Right cardiac atrium (tissue), 5 donors: ENCODE measurements at regions not wholly inside any gene's neighbourhood (a gene's known extent, or its start where the extent isn't known, plus 50 kb on each side); places are given as distances from the start of the nearest gene placed in this dataset.

Experiments used
- ATAC-seq, 2 donors: fragments of 200-7000 bp; cut with Tn5 transposase; one replicate each; pipeline versions ENCODE4 v1.8.0 to v1.9.1; 2020; ENCODE audit warnings: moderate library complexity in 2 of 2, mild to moderate bottlenecking in 1 of 2
- DNase-seq, 3 donors: peaks; one replicate each; pipeline ENCODE4 v3.0.0-alpha.2; 2020
- H3K27ac ChIP-seq: one replicate; pipeline ENCODE4 v1.5.1; 2013; ENCODE audit warnings: mild to moderate bottlenecking, low read length, control low read depth, moderate library complexity
- H3K27me3 ChIP-seq: one replicate; pipeline ENCODE4 v1.6.1; 2013; ENCODE audit not compliant: control insufficient read depth, insufficient read depth
- H3K4me1 ChIP-seq: one replicate; pipeline ENCODE4 v1.6.1; 2013; ENCODE audit warnings: low read length; ENCODE audit not compliant: control insufficient read depth, insufficient read depth
- H3K4me3 ChIP-seq: one replicate; pipeline ENCODE4 v1.5.1; 2013; ENCODE audit warnings: low read length, control low read depth
- H3K9me3 ChIP-seq: one replicate; pipeline ENCODE4 v1.6.1; 2013; ENCODE audit warnings: low read length; ENCODE audit not compliant: control insufficient read depth
- WGBS: extraction: QIAGEN DNeasy Blood & Tissue Kit; methylation state at CpG from one replicate; pipeline ENCODE4 v1.1.7; 2013; 5-methylcytosine and 5-hydroxymethylcytosine counted together
- intact Hi-C, 4 donors: fragments of 100-400 bp; cut with DNase I; formaldehyde crosslinking; loops; one replicate each; pipeline versions ENCODE4 v1.11.0 to v1.14.0; 2022 to 2023
- donor health status: healthy with polysubstance abuse.
- donor health status: DM: no; HTN: yes; CAD: no.
- donor health status: DM: no; HTN: no; CAD: no.
- donor health status: DM: no; HTN: yes; CAD: no; lungs with severe emphysema.
- donor health status: DM: yes; HTN: yes; CAD: no.

DNA sequence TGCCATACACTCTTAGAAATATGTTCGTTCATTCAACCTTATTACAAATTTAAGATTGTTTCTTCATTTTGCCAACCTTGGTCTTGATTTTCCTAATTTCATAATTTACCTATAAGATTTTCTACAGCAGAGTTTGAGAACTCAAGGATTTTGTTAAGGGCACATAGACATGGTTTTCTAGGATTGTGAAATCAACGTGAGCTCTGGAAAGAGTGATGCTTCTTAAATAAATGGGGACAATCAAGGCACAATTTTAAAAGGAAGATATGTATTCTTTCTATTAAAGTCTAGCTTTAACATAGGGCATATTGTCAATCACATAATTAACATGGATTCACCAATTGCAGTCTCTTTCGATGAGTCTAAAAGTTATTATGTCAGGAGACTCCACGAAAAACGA lies 174.2 kb upstream of the PHF14 start:
- DNase-seq, result no peak
- Histone ChIP-seq H3K9me3 (no peaks in the 10 kb centered on the region), H3K4me1 (no peaks in the 10 kb centered on the region), H3K4me3 (no peak overlapping the region), H3K27me3 (no peaks in the 10 kb centered on the region), H3K27ac (no peak overlapping the region)
- WGBS, result 90% methylated on average over 5 of the region's 5 CpGs
- intact Hi-C loops, result no loop called here
- no peak for ATAC-seq

DNA sequence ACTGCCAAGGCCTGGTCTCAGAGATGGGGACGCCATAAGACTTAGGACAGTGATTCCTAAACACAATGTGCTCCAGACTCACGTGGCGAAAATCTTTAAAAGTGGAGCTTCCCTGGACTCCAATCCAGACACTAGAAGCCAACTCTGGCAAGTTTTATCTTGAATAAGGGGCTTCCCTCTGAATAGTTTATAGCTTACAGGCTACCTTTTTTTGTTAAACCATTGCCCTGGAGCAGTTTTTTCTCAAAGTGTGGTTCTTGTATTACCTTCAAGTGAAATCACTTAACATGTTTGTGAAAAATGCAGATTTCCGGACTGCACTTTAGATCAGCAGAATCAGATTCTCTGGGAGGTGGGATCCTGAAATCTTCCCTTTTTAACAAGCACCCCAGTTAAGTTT lies 171.7 kb upstream of the PHF14 start:
- 76% methylated on average over 4 of the region's 4 CpGs for WGBS
- H3K9me3 ChIP-seq, result no peaks in the 10 kb centered on the region
- H3K27ac ChIP-seq, result no peak overlapping the region
- DNase-seq (no peak), ATAC-seq (no peak)
- H3K4me1 ChIP-seq, result no peaks in the 10 kb centered on the region
- no peak overlapping the region for H3K4me3 ChIP-seq
- intact Hi-C loops, result no loop called here
- H3K27me3 ChIP-seq, result no peaks in the 10 kb centered on the region

DNA sequence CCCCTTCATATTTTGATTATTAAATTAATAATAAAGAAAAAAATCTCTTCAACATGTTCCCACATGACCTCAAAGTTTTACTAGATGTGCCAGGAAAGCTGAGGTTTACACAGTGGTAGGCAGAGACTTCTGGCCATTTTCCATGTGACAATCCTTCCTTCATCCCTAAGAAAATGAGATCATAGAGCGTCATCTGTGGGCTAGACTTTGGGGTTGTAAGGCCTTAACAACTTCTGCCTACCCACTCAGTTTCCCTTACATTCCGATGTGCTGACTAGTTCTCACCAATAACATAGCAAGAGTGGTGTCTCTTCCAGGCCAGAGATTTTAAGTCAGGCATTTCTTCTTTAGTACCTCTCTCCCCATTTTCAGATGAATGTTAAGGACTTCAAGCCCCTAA lies 171.1 kb upstream of the PHF14 start:
- Histone ChIP-seq H3K9me3 (no peaks in the 10 kb centered on the region), H3K27me3 (no peaks in the 10 kb centered on the region), H3K4me1 (no peaks in the 10 kb centered on the region), H3K4me3 (no peak overlapping the region), H3K27ac (no peak overlapping the region)
- ATAC-seq (no peak), DNase-seq (no peak)
- intact Hi-C loops, result no loop called here
- 59% methylated on average over 2 of the region's 2 CpGs for WGBS

- intact Hi-C loops, result no loop called here
- WGBS, result 61% methylated on average over 4 of the region's 4 CpGs
- Histone ChIP-seq H3K27me3 (no peaks in the 10 kb centered on the region), H3K9me3 (no peaks in the 10 kb centered on the region), H3K4me3 (no peak overlapping the region), H3K27ac (no peak overlapping the region), H3K4me1 (no peaks in the 10 kb centered on the region)
- ATAC-seq (no peak), DNase-seq (no peak)
Observed at GRCh38 chr7:10803720-10804119, 170.0 kb upstream of the PHF14 start.

GRCh38 chr7:10804770-10805169 lies 168.9 kb upstream of the PHF14 start:
- intact Hi-C loops, result no loop called here
- WGBS, result 81% methylated on average over 5 of the region's 5 CpGs
- Histone ChIP-seq H3K27ac (no peak overlapping the region), H3K27me3 (no peaks in the 10 kb centered on the region), H3K9me3 (no peaks in the 10 kb centered on the region), H3K4me1 (no peaks in the 10 kb centered on the region), H3K4me3 (no peak overlapping the region)
- ATAC-seq (no peak), DNase-seq (no peak)

DNA sequence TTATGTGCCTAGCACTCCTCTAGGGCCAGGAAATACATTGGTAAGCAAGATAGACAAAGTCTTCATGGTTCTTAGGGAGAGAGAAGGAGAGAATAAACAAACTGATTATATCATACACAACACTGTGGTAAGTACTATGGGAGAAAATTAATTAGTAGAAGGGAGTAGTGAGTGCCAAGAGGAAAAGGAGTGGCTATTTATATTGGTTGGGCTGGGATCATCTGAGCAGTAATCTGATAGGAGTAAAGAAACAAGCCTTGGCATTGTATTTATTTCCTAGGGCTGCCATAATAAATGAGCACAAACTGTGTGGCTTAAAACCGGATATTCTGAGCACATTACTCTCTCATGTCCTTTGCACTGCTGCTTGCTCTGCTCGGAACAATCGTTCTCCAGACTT lies 158.1 kb upstream of the PHF14 start:
- WGBS, result 65% methylated on average over 3 of the region's 3 CpGs
- no peaks in the 10 kb centered on the region for H3K4me1 ChIP-seq
- DNase-seq (no peak), ATAC-seq (no peak)
- no peaks in the 10 kb centered on the region for H3K9me3 ChIP-seq
- no peak overlapping the region for H3K4me3 ChIP-seq
- intact Hi-C loops, result no loop called here
- no peak overlapping the region for H3K27ac ChIP-seq
- H3K27me3 ChIP-seq, result no peaks in the 10 kb centered on the region

DNA sequence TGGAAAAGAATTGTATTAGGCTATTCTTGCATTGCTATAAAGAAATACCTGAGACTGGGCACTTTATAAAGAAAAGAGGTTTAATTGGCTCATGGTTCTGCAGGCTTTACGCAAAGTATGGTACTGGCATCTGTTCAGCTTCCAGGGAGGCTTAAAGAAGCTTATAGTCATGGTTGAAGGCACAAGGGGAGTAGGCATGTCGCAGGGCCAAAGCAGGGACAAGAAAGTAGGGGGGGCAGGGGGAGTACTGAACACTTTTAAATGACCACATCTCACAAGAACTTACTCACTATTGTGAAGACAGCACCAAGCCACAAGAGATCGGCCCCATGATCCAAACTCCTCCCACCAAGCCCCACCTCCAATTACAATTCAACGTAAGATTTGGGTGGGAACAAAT lies 152.5 kb upstream of the PHF14 start:
- intact Hi-C loops, result no loop called here
- H3K4me3 ChIP-seq, result no peak overlapping the region
- ATAC-seq (no peak), DNase-seq (no peak)
- H3K27ac ChIP-seq, result no peak overlapping the region
- H3K27me3 ChIP-seq, result no peaks in the 10 kb centered on the region
- 79% methylated on average over 4 of the region's 4 CpGs for WGBS
- H3K4me1 ChIP-seq, result no peaks in the 10 kb centered on the region
- no peaks in the 10 kb centered on the region for H3K9me3 ChIP-seq

DNA sequence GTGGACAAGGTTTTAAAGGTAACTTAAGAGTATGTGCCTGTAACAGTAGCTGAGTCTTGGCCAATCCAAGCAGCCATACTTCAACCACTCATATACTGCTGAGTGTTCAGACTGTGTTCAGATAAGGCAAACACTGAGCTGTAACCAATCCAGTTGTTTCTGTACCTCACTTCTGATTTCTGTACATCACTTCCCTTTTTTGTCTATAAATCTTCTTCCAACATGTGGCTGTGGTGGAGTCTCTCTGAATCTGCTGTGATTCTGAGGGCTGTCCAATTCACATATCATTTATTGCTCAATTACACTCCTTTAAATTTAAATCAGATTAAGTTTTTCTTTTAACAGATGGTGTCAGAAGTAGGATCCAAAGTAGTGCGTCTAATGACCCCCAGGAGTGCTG lies 149.5 kb upstream of the PHF14 start:
- 69% methylated on average over 1 of the region's 1 CpG for WGBS
- DNase-seq (no peak), ATAC-seq (no peak)
- Histone ChIP-seq H3K9me3 (no peaks in the 10 kb centered on the region), H3K27me3 (no peaks in the 10 kb centered on the region), H3K4me3 (no peak overlapping the region), H3K4me1 (no peaks in the 10 kb centered on the region), H3K27ac (no peak overlapping the region)
- intact Hi-C loops, result no loop called here

DNA sequence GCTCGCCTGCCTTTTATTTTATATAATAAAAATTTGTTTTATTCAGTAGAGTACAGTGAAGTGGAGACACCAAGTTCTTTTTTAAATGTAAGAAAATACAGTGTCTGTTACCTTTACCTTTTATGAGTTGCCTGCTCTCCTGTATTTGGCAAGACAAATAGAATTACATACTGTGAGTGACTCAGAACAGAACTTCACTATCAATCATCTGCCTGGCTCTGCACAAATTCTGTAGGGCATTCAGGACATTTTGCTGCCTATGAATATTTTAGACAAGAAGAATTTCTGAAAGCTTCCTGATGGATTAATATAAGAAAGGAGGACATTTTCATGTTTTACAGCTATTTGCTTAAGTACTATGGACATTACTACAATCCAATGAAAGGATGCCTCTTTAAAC lies 135.4 kb upstream of the PHF14 start:
- 59% methylated on average over 1 of the region's 1 CpG for WGBS
- Histone ChIP-seq H3K27me3 (no peaks in the 10 kb centered on the region), H3K9me3 (no peaks in the 10 kb centered on the region), H3K4me1 (no peaks in the 10 kb centered on the region), H3K4me3 (no peak overlapping the region), H3K27ac (no peak overlapping the region)
- no peak for DNase-seq
- ATAC-seq, result no peak
- intact Hi-C loops, result no loop called here

GRCh38 chr7:10845225-10845624 lies 128.4 kb upstream of the PHF14 start:
- Histone ChIP-seq H3K4me3 (no peak overlapping the region), H3K9me3 (no peaks in the 10 kb centered on the region), H3K4me1 (no peaks in the 10 kb centered on the region), H3K27me3 (no peaks in the 10 kb centered on the region), H3K27ac (no peak overlapping the region)
- intact Hi-C loops, result no loop called here
- DNase-seq, result no peak
- no peak for ATAC-seq
- 68% methylated on average over 2 of the region's 2 CpGs for WGBS

DNA sequence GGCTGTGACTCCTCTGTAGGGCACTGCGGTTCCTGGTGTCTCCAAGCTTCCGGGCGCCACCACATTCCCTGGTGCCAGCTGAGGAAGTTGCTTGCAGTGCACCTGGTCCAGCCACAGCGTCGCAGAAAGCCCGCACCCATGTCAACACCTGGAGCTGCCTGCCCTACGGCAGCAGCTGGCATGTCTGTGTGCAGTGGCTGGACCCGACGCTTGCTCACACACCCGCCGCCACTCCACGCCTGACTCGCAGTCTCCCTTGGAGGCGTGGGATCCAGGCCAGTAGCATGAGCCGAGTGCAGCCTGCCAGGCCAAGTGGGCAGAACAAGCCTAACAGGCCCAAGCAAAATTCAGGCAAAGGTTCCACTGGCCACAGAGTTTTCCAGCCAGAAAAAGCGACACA lies 118.1 kb upstream of the PHF14 start:
- 91% methylated on average over 16 of the region's 16 CpGs for WGBS
- ATAC-seq (no peak), DNase-seq (peak in 2 of 3 donors; percentile 16 to 38)
- intact Hi-C loops, result no loop called here
- Histone ChIP-seq H3K4me3 (no peak overlapping the region), H3K27me3 (no peaks in the 10 kb centered on the region), H3K27ac (no peak overlapping the region), H3K9me3 (no peaks in the 10 kb centered on the region), H3K4me1 (no peaks in the 10 kb centered on the region)

DNA sequence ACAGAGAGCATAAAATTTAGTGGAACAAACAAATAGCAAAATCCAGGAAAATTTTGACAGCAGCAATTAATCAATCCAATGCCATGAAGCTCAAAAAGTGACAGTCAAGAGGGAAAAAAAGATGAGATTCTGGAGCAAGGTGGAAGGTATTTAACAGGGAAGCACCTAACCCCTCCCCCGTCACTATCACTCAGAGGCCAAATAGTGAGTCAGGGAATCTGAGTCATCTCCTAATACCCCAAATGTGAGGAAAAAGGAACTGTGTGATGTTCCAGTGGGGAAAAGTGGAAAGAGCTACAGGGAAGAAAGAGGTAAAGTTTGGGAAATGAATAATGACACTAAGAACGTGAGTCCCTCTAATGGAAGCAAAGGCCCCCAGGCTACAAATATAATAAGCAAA lies 113.2 kb upstream of the PHF14 start:
- Histone ChIP-seq H3K9me3 (no peaks in the 10 kb centered on the region), H3K4me3 (no peak overlapping the region), H3K27me3 (no peaks in the 10 kb centered on the region), H3K27ac (no peak overlapping the region), H3K4me1 (no peaks in the 10 kb centered on the region)
- intact Hi-C loops, result no loop called here
- WGBS, result 79% methylated on average over 2 of the region's 2 CpGs
- DNase-seq, result no peak
- no peak for ATAC-seq
